Spinal cord (tissue), 9 donors: ENCODE measurements at regions not wholly inside any gene's neighbourhood (a gene's known extent, or its start where the extent isn't known, plus 50 kb on each side); places are given as distances from the start of the nearest gene placed in this dataset.
A peak's percentile ranks its signal among the peaks of the same experiment; 100 is the strongest.

Experiments
- DNase-seq, 6 donors: peaks; one replicate each; pipeline versions ENCODE4 v3.0.0 to v3.0.0-alpha.2; 2013 to 2015; ENCODE audit warnings: low spot score in 6 of 6, low read depth in 4 of 6
- H3K27ac ChIP-seq: one replicate; pipeline ENCODE4 v1.5.1; 2013; ENCODE audit warnings: low read depth, low read length, control low read depth
- H3K27me3 ChIP-seq: one replicate; pipeline ENCODE4 v1.6.1; 2013; ENCODE audit warnings: low read length; ENCODE audit not compliant: control insufficient read depth, insufficient read depth
- H3K36me3 ChIP-seq: one replicate; pipeline ENCODE4 v1.6.1; 2013; ENCODE audit warnings: low read length; ENCODE audit not compliant: control insufficient read depth, insufficient read depth
- H3K4me1 ChIP-seq: one replicate; pipeline ENCODE4 v1.6.1; 2013; ENCODE audit warnings: low read length; ENCODE audit not compliant: control insufficient read depth, insufficient read depth
- H3K4me3 ChIP-seq: one replicate; pipeline ENCODE4 v1.5.1; 2013; ENCODE audit warnings: low read depth, low read length, control low read depth
- H3K9me3 ChIP-seq: one replicate; pipeline ENCODE4 v1.6.1; 2013; ENCODE audit warnings: low read length; ENCODE audit not compliant: control insufficient read depth, insufficient read depth
- WGBS: methylation state at CpG from one replicate; pipeline ENCODE4 v1.1.5; 2013; ENCODE audit warnings: missing lambda C conversion rate; ENCODE audit not compliant: insufficient coverage; 5-methylcytosine and 5-hydroxymethylcytosine counted together
- donor health status: healthy.

DNA sequence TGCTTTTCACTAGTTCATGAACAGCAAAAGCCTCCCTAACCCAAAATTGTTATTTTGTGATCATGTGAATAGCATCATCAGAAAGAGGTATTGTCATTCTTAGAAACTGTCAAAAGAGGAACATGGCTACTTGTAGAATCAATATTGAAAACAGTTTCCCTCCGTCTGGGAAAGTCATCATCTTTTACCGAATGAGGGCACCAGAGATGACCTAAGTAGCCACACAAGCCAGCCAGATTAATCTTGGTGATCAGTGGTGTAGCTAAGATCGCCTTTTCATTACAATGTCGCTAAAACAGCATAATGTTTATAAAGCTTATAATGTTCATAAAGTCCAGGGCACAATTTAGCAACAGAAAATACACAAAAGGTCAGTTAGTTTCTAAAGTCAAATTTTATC is 136.1 kb downstream of the SIPA1L2 start:
- H3K27me3 ChIP-seq = no peaks in the 10 kb centered on the region
- no peaks in the 10 kb centered on the region for H3K9me3 ChIP-seq
- whole genome bisulfite sequencing = no CpG with 5 or more reads among the region's 4 CpGs
- H3K36me3 ChIP-seq = peaks cover 3% of the 10 kb centered on the region
- no peak for DNase-seq
- no peak overlapping the region for H3K4me3 ChIP-seq
- H3K4me1 ChIP-seq = no peaks in the 10 kb centered on the region
- no peak overlapping the region for H3K27ac ChIP-seq

GRCh38 chr1:232489256-232489655 is 140.7 kb downstream of the SIPA1L2 start:
- Histone ChIP-seq H3K4me1 (no peaks in the 10 kb centered on the region), H3K4me3 (no peak overlapping the region), H3K27ac (no peak overlapping the region), H3K9me3 (no peaks in the 10 kb centered on the region), H3K27me3 (no peaks in the 10 kb centered on the region), H3K36me3 (peaks cover 3% of the 10 kb centered on the region)
- WGBS = 100% methylated on average over 1 of the region's 4 CpGs
- no peak for DNase-seq

GRCh38 chr1:232487236-232487635 is 142.7 kb downstream of the SIPA1L2 start:
- no CpG with 5 or more reads among the region's 3 CpGs for WGBS
- Histone ChIP-seq H3K9me3 (no peaks in the 10 kb centered on the region), H3K36me3 (peaks cover under 1% of the 10 kb centered on the region), H3K27me3 (no peaks in the 10 kb centered on the region), H3K4me1 (no peaks in the 10 kb centered on the region), H3K27ac (no peak overlapping the region), H3K4me3 (no peak overlapping the region)
- no peak for DNase-seq

DNA sequence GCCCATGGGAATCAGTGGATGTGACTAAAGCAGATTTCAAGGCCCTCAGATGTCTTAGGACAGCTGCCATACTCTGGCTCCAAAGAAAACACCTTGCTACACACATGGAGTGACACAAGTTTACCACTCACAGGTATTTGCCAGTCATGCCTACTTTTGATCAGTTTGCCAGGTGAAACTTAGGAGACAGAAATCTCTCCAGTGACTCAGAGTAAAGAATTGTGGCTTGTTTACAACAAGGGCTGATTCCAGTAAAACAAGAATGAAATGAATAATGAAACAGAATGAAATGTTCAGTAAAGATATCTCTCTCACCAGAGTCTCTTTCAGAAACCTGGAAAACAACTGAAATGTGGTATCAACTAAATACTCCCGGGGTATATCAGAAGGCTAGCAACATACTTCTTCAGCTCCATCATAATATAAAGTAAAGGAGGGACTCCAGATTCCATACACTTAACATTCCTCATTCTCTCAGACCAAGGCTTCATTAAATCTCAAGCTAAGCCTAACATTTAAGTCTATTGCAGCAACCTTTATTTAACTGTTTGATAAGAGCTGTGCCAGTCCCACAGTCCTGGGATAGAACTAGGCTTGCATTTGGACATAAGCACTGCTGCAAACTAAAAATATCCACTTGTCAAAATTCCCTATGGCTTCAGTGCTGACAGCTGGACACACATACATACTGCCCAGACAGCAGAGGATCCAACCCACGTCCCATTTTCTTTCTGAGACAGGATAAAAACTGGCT is 143.3 kb downstream of the SIPA1L2 start:
- no peaks in the 10 kb centered on the region for H3K9me3 ChIP-seq
- H3K27ac ChIP-seq = no peak overlapping the region
- H3K4me3 ChIP-seq = no peak overlapping the region
- no peaks in the 10 kb centered on the region for H3K27me3 ChIP-seq
- no peak for DNase-seq
- H3K36me3 ChIP-seq = no peaks in the 10 kb centered on the region
- no peaks in the 10 kb centered on the region for H3K4me1 ChIP-seq
- no CpG with 5 or more reads among the region's 2 CpGs for WGBS

- 87% methylated on average over 3 of the region's 5 CpGs for WGBS
- Histone ChIP-seq H3K4me3 (no peak overlapping the region), H3K9me3 (no peaks in the 10 kb centered on the region), H3K36me3 (no peaks in the 10 kb centered on the region), H3K4me1 (no peaks in the 10 kb centered on the region), H3K27me3 (no peaks in the 10 kb centered on the region), H3K27ac (no peak overlapping the region)
- DNase-seq = no peak
Observed at GRCh38 chr1:232486006-232486405, 143.9 kb downstream of the SIPA1L2 start.

DNA sequence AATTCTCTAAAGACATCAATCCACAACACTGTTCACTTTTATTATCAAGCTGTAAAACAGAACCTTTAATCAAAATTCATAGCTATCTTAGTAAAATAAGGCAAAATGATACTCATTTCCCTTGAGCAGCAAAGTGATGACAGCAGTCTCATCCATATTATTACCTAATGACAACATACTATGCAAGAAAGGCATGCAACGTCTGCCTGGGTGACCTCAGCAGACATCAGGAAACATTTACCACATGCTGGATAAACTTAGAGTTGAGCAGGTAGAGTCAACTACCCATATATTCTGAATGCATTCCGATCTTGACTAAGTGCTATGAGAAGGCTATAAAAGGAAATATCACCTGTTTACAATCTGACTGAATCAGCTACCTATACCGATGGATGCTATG is 145.1 kb downstream of the SIPA1L2 start:
- H3K9me3 ChIP-seq = no peaks in the 10 kb centered on the region
- WGBS = 80% methylated on average over 1 of the region's 3 CpGs

DNA sequence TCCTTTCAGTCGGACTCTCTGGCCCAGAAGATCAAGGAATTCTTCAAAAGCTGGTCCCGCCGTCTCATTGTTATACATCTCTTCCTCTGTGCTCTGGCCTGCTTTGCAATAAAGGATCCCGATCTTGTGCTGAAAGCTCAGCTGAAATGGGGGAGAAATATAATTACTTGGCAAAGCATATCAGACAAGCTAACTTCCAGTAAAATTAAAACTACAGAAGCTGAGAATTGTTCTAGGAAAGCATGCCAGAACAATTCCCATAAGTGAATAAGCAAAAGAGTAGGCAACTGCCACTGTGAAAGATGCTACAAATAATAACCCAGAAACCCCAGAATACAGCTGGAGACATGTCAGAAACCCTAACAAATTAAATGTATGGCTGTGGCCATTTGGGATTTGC is 146.1 kb downstream of the SIPA1L2 start:
- no peak overlapping the region for H3K27ac ChIP-seq
- no peaks in the 10 kb centered on the region for H3K4me1 ChIP-seq
- peak in 2 of 6 donors; percentile 17 to 78 for DNase-seq
- 50% methylated on average over 1 of the region's 4 CpGs for WGBS
- H3K27me3 ChIP-seq = no peaks in the 10 kb centered on the region
- H3K4me3 ChIP-seq = no peak overlapping the region
- H3K9me3 ChIP-seq = no peaks in the 10 kb centered on the region
- H3K36me3 ChIP-seq = peaks cover 4% of the 10 kb centered on the region

More for the DNA sequence above, 145.1 kb downstream of the SIPA1L2 start:
- H3K4me3 ChIP-seq = no peak overlapping the region
- no peaks in the 10 kb centered on the region for H3K27me3 ChIP-seq
- DNase-seq = no peak
- no peak overlapping the region for H3K27ac ChIP-seq
- peaks cover 2% of the 10 kb centered on the region for H3K36me3 ChIP-seq
- no peaks in the 10 kb centered on the region for H3K4me1 ChIP-seq

DNA sequence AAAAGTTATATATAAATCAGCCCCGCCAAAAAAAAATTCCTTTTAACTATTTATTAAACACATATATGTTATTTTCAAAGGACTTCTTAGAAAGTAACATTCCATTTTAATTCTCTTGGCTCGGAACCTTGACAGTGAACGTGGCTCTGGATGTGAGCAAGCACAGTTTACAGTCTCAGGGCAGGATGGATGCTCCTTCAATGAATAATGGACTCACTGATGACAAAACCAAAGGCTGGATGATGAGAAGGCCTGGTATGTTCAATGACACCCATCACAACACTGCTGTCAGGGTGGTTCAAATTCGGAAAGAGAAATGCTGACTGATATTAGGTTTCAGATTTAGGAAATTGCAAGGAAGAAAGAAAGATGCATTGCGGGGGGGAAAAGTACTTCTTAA is 148.8 kb downstream of the SIPA1L2 start:
- H3K4me3 ChIP-seq = no peak overlapping the region
- H3K4me1 ChIP-seq = no peaks in the 10 kb centered on the region
- peaks cover 4% of the 10 kb centered on the region for H3K36me3 ChIP-seq
- DNase-seq = no peak
- no peaks in the 10 kb centered on the region for H3K9me3 ChIP-seq
- H3K27me3 ChIP-seq = no peaks in the 10 kb centered on the region
- 93% methylated on average over 2 of the region's 5 CpGs for WGBS
- no peak overlapping the region for H3K27ac ChIP-seq

DNA sequence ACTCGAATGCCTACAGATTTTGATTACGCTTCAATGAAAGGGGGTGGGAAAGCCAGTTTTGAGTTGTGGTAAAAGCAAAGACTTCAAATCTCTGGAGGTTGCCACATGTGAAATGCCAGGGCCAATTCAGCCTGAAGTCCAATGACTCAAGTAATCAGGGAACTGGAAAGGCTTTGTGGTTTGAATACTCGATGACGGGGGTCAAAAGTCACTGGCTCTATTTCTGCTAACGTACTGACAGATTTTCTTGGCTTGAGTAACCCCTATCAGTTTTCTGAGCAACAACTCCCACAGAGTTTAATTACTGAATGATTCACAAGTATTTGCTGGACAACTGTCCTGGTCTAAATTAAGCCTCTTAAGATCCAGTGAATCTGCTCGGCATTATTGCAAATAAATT is 152.2 kb downstream of the SIPA1L2 start:
- no peaks in the 10 kb centered on the region for H3K4me1 ChIP-seq
- H3K36me3 ChIP-seq = peaks cover 4% of the 10 kb centered on the region
- H3K9me3 ChIP-seq = no peaks in the 10 kb centered on the region
- 48% methylated on average over 2 of the region's 6 CpGs for WGBS
- no peak overlapping the region for H3K4me3 ChIP-seq
- peak in 1 of 6 donors; percentile 17 for DNase-seq
- H3K27ac ChIP-seq = no peak overlapping the region
- H3K27me3 ChIP-seq = no peaks in the 10 kb centered on the region

- H3K9me3 ChIP-seq = no peaks in the 10 kb centered on the region
- peaks cover 4% of the 10 kb centered on the region for H3K36me3 ChIP-seq
- WGBS = 86% methylated on average over 1 of the region's 2 CpGs
- H3K4me1 ChIP-seq = no peaks in the 10 kb centered on the region
- H3K4me3 ChIP-seq = no peak overlapping the region
- H3K27ac ChIP-seq = no peak overlapping the region
- DNase-seq = no peak
- H3K27me3 ChIP-seq = no peaks in the 10 kb centered on the region
Observed at GRCh38 chr1:232476538-232476950, 153.4 kb downstream of the SIPA1L2 start.
